Mesenchymal stem cell (in vitro differentiated cells and primary cell): ENCODE measurements at regions not wholly inside any gene's neighbourhood (a gene's known extent, or its start where the extent isn't known, plus 50 kb on each side); places are given as distances from the start of the nearest gene placed in this dataset.

Experiments
- DNase-seq: peaks from one replicate; pipeline ENCODE4 v3.0.0-alpha.2; 2013
- H2AFZ ChIP-seq: one replicate; pipeline ENCODE4 v1.6.1; 2013; ENCODE audit warnings: low read depth, mild to moderate bottlenecking, control low read depth, inconsistent platforms, low read length, moderate library complexity
- H2AK5ac ChIP-seq: 2 replicates; pipeline ENCODE4 v1.6.1; 2013; ENCODE audit warnings: low read length, moderate library complexity, mild to moderate bottlenecking, inconsistent platforms; ENCODE audit not compliant: severe bottlenecking
- H2BK120ac ChIP-seq: one replicate; pipeline ENCODE4 v1.6.1; 2013; ENCODE audit warnings: low read depth, mild to moderate bottlenecking, inconsistent platforms, low read length, moderate library complexity
- H2BK12ac ChIP-seq, 2 experiments: one replicate each; pipeline ENCODE4 v1.6.1; 2013; ENCODE audit warnings: inconsistent platforms in 2 of 2, low read length in 2 of 2, mild to moderate bottlenecking in 2 of 2, moderate library complexity in 2 of 2, control low read depth in 1 of 2
- H2BK15ac ChIP-seq: one replicate; pipeline ENCODE4 v1.6.1; 2013; ENCODE audit warnings: mild to moderate bottlenecking, low read depth, inconsistent platforms; ENCODE audit not compliant: poor library complexity, severe bottlenecking
- H2BK5ac ChIP-seq: 2 replicates; pipeline ENCODE4 v1.6.1; 2013; ENCODE audit warnings: low read depth, mild to moderate bottlenecking, low read length, control low read depth, inconsistent platforms; ENCODE audit not compliant: poor library complexity, severe bottlenecking
- H3K14ac ChIP-seq, 2 experiments: one replicate each; pipeline ENCODE4 v1.6.1; 2013; ENCODE audit warnings: inconsistent platforms in 2 of 2, low read length in 2 of 2, control low read depth in 1 of 2, mild to moderate bottlenecking in 1 of 2, moderate library complexity in 1 of 2
- H3K18ac ChIP-seq, 2 experiments: one replicate each; pipeline ENCODE4 v1.6.1; 2013; ENCODE audit warnings: inconsistent platforms in 2 of 2, low read length in 2 of 2, control low read depth in 1 of 2, low read depth in 1 of 2, mild to moderate bottlenecking in 1 of 2
- H3K23ac ChIP-seq, 2 experiments: one replicate each; pipeline ENCODE4 v1.6.1; 2013; ENCODE audit warnings: inconsistent platforms in 2 of 2, low read length in 2 of 2, mild to moderate bottlenecking in 2 of 2, moderate library complexity in 2 of 2, control low read depth in 1 of 2
- H3K27ac ChIP-seq: 2 replicates; pipeline ENCODE4 v1.5.1; 2013; ENCODE audit warnings: mild to moderate bottlenecking, moderate library complexity, low read length, control low read depth, inconsistent platforms; ENCODE audit not compliant: poor library complexity, severe bottlenecking
- H3K27me3 ChIP-seq, 2 experiments: 2 replicates each; pipeline versions ENCODE4 v1.6.1 to v1.7.0; 2013; ENCODE audit warnings: low read length in 2 of 2, mild to moderate bottlenecking in 2 of 2, moderate library complexity in 2 of 2, control low read depth in 1 of 2, inconsistent platforms in 1 of 2; ENCODE audit not compliant: control insufficient read depth in 1 of 2, insufficient read depth in 1 of 2
- H3K36me3 ChIP-seq, 2 experiments: 2 replicates each; pipeline versions ENCODE4 v1.6.1 to v1.7.0; 2013; ENCODE audit warnings: low read length in 2 of 2, control low read depth in 1 of 2, inconsistent platforms in 1 of 2, low read depth in 1 of 2, mild to moderate bottlenecking in 1 of 2; ENCODE audit not compliant: insufficient read depth in 2 of 2, control insufficient read depth in 1 of 2
- H3K4ac ChIP-seq, 2 experiments: one replicate each; pipeline ENCODE4 v1.6.1; 2013; ENCODE audit warnings: inconsistent platforms in 2 of 2, low read length in 2 of 2, mild to moderate bottlenecking in 2 of 2, moderate library complexity in 2 of 2, control low read depth in 1 of 2, low read depth in 1 of 2
- H3K4me1 ChIP-seq: 2 replicates; pipeline ENCODE4 v1.6.1; 2013; ENCODE audit warnings: low read depth, low read length, control low read depth; ENCODE audit not compliant: control insufficient read depth, insufficient read depth
- H3K4me2 ChIP-seq: 2 replicates; pipeline ENCODE4 v1.6.1; 2013; ENCODE audit warnings: low read length, mild to moderate bottlenecking, inconsistent platforms; ENCODE audit not compliant: poor library complexity, severe bottlenecking
- H3K4me3 ChIP-seq, 2 experiments: 2 replicates each; pipeline versions ENCODE4 v1.5.1 to v1.7.0; 2013; ENCODE audit warnings: low read length in 2 of 2, mild to moderate bottlenecking in 2 of 2, control low read depth in 1 of 2, low read depth in 1 of 2; ENCODE audit not compliant: insufficient read depth in 1 of 2
- H3K79me1 ChIP-seq: replicated peaks from 2 replicates; pipeline ENCODE4 v1.6.1; 2013; ENCODE audit warnings: mild to moderate bottlenecking, control low read depth, low read length, inconsistent platforms; ENCODE audit not compliant: poor library complexity, severe bottlenecking
- H3K9ac ChIP-seq: 2 replicates; pipeline ENCODE4 v1.7.0; 2013; ENCODE audit warnings: mild to moderate bottlenecking, low read length, moderate library complexity
- H3K9me3 ChIP-seq: 2 replicates; pipeline ENCODE4 v1.7.0; 2013; ENCODE audit warnings: mild to moderate bottlenecking, low read length; ENCODE audit not compliant: control insufficient read depth
- H4K8ac ChIP-seq: one replicate; pipeline ENCODE4 v1.6.1; 2013; ENCODE audit warnings: inconsistent platforms, mild to moderate bottlenecking, low read length, moderate library complexity
- H4K91ac ChIP-seq: one replicate; pipeline ENCODE4 v1.6.1; 2013; ENCODE audit warnings: mild to moderate bottlenecking, low read length, inconsistent platforms
- WGBS: methylation state at CpG from one replicate; pipeline ENCODE4 v1.1.7; 2013; ENCODE audit warnings: mixed read lengths; 5-methylcytosine and 5-hydroxymethylcytosine counted together

DNA sequence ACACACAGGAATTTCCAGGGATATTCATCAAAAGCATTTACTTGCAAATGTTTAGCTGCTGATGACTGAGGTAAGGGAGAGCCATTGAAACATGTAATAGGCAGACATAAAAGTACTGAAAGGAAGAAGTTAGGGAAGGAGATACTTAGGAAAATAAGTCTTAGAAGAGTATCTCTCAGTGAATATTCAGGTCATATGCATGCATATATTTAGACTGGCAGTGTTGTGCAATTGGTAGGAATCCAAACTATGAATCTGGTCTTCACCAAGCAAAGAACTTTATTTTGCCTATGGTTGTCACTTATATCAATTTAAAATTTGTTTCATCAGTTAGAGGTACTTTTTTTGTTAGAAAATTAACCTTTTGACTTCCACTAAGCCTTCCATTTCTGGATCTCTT, 1490.7 kb downstream of the SUCLG1 start:
- Histone ChIP-seq H3K9ac (no peak overlapping the region), H3K36me3 (no peaks in the 10 kb centered on the region), H3K27ac (no peak overlapping the region), H3K9me3 (peaks cover 19% of the 10 kb centered on the region), H3K4me2 (no peak overlapping the region), H2AK5ac (no peak overlapping the region), H2BK5ac (no peak overlapping the region), H3K18ac (no peak overlapping the region), H2BK120ac (no peak overlapping the region), H3K79me1 (no peaks in the 10 kb centered on the region), H2AFZ (no peak overlapping the region), H4K8ac (no peak overlapping the region), H3K4ac (no peak overlapping the region), H2BK15ac (no peak overlapping the region), H3K23ac (no peak overlapping the region), H3K4me3 (no peak overlapping the region), H4K91ac (no peak overlapping the region), H3K27me3 (no peaks in the 10 kb centered on the region), H3K4me1 (no peaks in the 10 kb centered on the region), H2BK12ac (no peak overlapping the region), H3K14ac (no peak overlapping the region)
- peak; percentile 12 for DNase-seq

DNA sequence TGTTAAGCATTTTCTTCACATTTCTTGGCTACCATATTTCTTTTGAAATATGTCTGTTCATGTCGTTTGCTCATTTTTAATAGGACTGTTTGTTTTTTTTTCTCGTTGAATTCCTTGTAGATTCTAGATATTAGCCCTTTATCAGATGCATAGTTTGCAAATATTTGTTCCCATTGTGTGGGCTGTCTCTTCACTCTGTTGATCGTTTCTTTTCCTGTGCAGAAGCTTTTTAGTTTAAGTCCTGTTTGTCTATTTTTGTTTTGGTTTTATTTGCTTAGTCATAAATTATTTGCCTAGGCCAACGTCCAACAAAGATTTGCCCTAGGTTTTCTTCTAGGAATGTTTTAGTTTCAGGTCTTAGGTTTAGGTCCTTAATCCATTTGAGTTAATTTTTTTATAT, 1494.7 kb downstream of the SUCLG1 start:
- Histone ChIP-seq H4K8ac (no peak overlapping the region), H2BK15ac (no peak overlapping the region), H3K23ac (no peak overlapping the region), H3K4me3 (no peak overlapping the region), H2BK5ac (no peak overlapping the region), H3K27ac (no peak overlapping the region), H3K14ac (no peak overlapping the region), H3K4me1 (no peaks in the 10 kb centered on the region), H3K36me3 (no peaks in the 10 kb centered on the region), H3K4me2 (no peak overlapping the region), H2AK5ac (no peak overlapping the region), H2BK12ac (no peak overlapping the region), H3K27me3 (no peaks in the 10 kb centered on the region), H3K9ac (no peak overlapping the region), H3K79me1 (no peaks in the 10 kb centered on the region), H3K18ac (no peak overlapping the region), H3K4ac (no peak overlapping the region), H2BK120ac (no peak overlapping the region), H4K91ac (no peak overlapping the region), H2AFZ (no peak overlapping the region), H3K9me3 (peaks cover 12% of the 10 kb centered on the region)
- WGBS, result 75% methylated on average over 3 of the region's 4 CpGs
- no peak for DNase-seq

- no peak overlapping the region for H4K91ac ChIP-seq
- H3K4ac ChIP-seq, result no peak overlapping the region
- 96% methylated on average over 4 of the region's 5 CpGs for WGBS
Observed at GRCh38 chr2:82959727-82960126, 1499.4 kb downstream of the SUCLG1 start.

GRCh38 chr2:82954868-82955267, 1504.2 kb downstream of the SUCLG1 start:
- Histone ChIP-seq H3K4me2 (no peak overlapping the region), H3K36me3 (no peaks in the 10 kb centered on the region), H3K27me3 (no peaks in the 10 kb centered on the region), H3K23ac (no peak overlapping the region), H3K4ac (no peak overlapping the region), H2BK15ac (no peak overlapping the region), H4K8ac (no peak overlapping the region), H2AK5ac (no peak overlapping the region), H3K9ac (no peak overlapping the region), H2BK12ac (no peak overlapping the region), H3K4me1 (no peaks in the 10 kb centered on the region), H2BK5ac (no peak overlapping the region), H2AFZ (no peak overlapping the region), H3K9me3 (no peaks in the 10 kb centered on the region), H3K27ac (no peak overlapping the region), H2BK120ac (no peak overlapping the region), H3K79me1 (no peaks in the 10 kb centered on the region), H3K4me3 (no peak overlapping the region), H4K91ac (no peak overlapping the region), H3K14ac (no peak overlapping the region), H3K18ac (no peak overlapping the region)
- DNase-seq, result no peak
- no CpG with 5 or more reads among the region's 1 CpG for WGBS

More at GRCh38 chr2:82959727-82960126, 1499.4 kb downstream of the SUCLG1 start:
- H3K79me1 ChIP-seq, result no peaks in the 10 kb centered on the region
- H3K9ac ChIP-seq, result no peak overlapping the region
- no peaks in the 10 kb centered on the region for H3K27me3 ChIP-seq
- H3K4me3 ChIP-seq, result no peak overlapping the region
- H2BK12ac ChIP-seq, result no peak overlapping the region
- no peak overlapping the region for H3K23ac ChIP-seq
- H3K4me2 ChIP-seq, result peak overlapping the region; percentile 11
- H2BK120ac ChIP-seq, result no peak overlapping the region
- H3K18ac ChIP-seq, result no peak overlapping the region
- H3K27ac ChIP-seq, result no peak overlapping the region
- no peaks in the 10 kb centered on the region for H3K36me3 ChIP-seq
- H4K8ac ChIP-seq, result no peak overlapping the region
- H3K14ac ChIP-seq, result no peak overlapping the region
- H2AFZ ChIP-seq, result no peak overlapping the region
- peaks cover 8% of the 10 kb centered on the region for H3K9me3 ChIP-seq
- no peak overlapping the region for H2AK5ac ChIP-seq
- H2BK5ac ChIP-seq, result no peak overlapping the region
- no peak for DNase-seq
- H2BK15ac ChIP-seq, result no peak overlapping the region
- H3K4me1 ChIP-seq, result no peaks in the 10 kb centered on the region
